ENCODE measurements at regions not wholly inside any gene's neighbourhood (a gene's known extent, or its start where the extent isn't known, plus 50 kb on each side); places are given as distances from the start of the nearest gene placed in this dataset.
A peak's percentile ranks its signal among the peaks of the same experiment; 100 is the strongest.

DNA sequence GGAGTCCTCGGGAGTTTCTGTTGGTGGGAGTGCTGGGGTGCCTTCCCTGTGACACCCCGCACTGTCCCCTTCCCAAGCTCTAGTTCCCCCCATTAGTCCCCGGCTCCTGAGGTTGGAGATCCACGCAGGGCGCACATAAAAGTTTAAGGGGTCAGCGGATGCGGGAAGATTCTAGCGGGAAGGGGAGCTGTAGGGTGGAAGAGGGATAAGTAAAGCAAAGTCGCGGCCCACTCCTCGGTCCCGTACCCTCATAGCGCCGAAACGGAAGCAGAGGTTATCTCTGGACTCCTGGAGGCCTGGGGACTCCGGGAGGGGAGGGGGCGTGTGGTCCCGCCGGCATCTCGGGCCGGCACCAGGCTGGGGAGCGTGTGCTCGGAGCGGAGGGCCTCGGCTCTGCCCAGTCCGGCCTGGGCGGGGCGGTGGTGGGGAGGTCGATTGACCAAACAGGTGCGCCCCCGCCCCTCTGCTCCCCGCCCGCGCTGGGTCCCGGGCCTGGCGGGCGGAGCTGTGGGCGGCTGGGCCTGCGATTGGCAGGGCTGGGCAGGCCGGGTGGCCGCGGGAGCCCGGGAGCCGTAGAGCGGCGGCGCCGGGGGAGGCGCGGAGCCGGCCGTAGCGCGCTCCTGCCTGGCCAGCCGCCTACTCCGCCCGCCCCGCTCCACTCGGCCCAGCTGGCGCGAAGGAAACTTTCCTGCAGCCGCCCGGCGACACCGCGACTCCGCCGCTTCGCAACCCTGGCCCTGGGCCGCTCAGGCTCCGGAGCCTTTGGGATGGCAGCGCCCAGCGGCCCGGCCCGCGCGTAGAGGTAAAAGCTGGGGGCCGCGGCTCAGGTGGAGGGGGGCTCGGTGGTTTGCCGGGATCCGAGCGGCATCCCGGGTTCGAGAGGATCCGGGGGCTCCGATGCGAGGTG is 52.2 kb upstream of the DAB2IP start:
- H3K36me3 ChIP-seq (ENCODE audit: low read depth), result no peaks in the 10 kb centered on the region
- H3K27ac ChIP-seq (ENCODE audit: poor library complexity, severe bottlenecking), result no peak overlapping the region
- ATAC-seq (ENCODE audit: low read depth) (peak; percentile 89), DNase-seq (ENCODE audit: low spot score) (no peak)
- no peaks in the 10 kb centered on the region for H3K9me3 ChIP-seq (ENCODE audit: severe bottlenecking)
- peaks cover 8% of the 10 kb centered on the region for H3K27me3 ChIP-seq (ENCODE audit: insufficient read depth, poor library complexity, severe bottlenecking)
- H3K4me3 ChIP-seq (ENCODE audit: severe bottlenecking), result peak overlapping the region; percentile 38
- TF ChIP-seq, protein P1, sequence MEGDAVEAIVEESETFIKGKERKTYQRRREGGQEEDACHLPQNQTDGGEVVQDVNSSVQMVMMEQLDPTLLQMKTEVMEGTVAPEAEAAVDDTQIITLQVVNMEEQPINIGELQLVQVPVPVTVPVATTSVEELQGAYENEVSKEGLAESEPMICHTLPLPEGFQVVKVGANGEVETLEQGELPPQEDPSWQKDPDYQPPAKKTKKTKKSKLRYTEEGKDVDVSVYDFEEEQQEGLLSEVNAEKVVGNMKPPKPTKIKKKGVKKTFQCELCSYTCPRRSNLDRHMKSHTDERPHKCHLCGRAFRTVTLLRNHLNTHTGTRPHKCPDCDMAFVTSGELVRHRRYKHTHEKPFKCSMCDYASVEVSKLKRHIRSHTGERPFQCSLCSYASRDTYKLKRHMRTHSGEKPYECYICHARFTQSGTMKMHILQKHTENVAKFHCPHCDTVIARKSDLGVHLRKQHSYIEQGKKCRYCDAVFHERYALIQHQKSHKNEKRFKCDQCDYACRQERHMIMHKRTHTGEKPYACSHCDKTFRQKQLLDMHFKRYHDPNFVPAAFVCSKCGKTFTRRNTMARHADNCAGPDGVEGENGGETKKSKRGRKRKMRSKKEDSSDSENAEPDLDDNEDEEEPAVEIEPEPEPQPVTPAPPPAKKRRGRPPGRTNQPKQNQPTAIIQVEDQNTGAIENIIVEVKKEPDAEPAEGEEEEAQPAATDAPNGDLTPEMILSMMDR (IDR thresholded peaks at IDR 0.05; ENCODE audit: poor library complexity, severe bottlenecking), result no peak
- H3K4me1 ChIP-seq (ENCODE audit: insufficient read depth, poor library complexity, severe bottlenecking), result no peaks in the 10 kb centered on the region

DNA sequence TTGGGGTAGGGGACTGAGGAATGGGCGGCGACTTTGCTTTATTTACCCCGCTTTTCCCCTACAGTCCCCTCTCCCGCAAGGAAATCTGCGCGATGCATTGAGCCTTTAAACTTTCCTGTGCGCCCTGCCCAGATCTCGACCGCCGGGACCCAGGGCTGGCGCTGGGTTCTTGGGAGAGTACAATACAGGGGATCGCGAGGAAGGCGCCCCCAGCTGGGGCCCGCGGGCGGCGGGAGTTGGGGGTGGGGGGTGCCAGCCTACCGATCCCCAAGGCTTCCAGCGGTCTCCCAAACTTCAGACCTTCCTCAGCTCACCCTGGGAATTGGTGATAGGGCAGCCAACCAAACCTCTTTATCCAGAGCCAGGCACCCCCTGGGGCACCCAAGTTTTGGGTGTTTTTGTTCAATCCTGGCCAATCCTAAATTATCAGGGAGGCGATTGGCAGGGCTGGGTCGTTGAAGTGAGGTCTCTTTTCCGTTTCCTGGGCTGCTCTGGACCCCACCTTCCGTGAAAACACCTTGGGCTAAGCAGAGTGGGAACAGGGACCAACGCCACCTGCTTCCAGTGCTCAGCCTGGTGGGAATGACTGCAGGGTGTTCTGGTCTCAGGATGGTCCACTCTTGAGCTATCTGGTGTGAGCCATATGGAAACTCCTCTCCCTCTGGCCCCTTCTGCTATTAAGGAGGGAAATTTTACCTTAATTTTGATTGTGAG is 51.4 kb upstream of the DAB2IP start:
- peak overlapping the region; percentile 38 for H3K4me3 ChIP-seq (ENCODE audit: severe bottlenecking)

DNA sequence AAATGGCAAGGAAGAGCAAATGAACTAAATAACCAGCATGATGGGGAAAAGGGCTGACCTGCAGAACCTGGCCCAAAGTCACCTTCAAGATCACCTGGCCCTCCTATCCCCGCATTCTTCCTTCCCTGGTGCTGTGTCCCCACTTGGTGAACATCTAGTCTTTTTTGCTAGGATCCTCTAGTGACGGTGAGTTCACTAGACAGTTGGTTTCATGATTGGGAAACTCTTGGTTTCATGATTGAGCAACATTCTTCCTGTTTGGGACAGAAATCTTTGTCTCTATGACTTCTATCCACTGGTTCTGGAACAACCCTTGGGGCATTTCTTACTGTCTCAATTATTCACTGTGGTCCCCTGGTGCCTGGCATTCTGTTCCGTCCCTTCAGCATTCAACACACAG is 50.2 kb upstream of the DAB2IP start:
- no peaks in the 10 kb centered on the region for H3K36me3 ChIP-seq (ENCODE audit: low read depth)
- DNase-seq (ENCODE audit: low spot score) (no peak), ATAC-seq (ENCODE audit: low read depth) (no peak)
- no peak overlapping the region for H3K27ac ChIP-seq (ENCODE audit: poor library complexity, severe bottlenecking)
- no peaks in the 10 kb centered on the region for H3K9me3 ChIP-seq (ENCODE audit: severe bottlenecking)
- peaks cover 8% of the 10 kb centered on the region for H3K27me3 ChIP-seq (ENCODE audit: insufficient read depth, poor library complexity, severe bottlenecking)
- no peak overlapping the region for H3K4me3 ChIP-seq (ENCODE audit: severe bottlenecking)
- TF ChIP-seq, protein P1 (IDR thresholded peaks at IDR 0.05; ENCODE audit: poor library complexity, severe bottlenecking), result no peak
- H3K4me1 ChIP-seq (ENCODE audit: insufficient read depth, poor library complexity, severe bottlenecking), result no peaks in the 10 kb centered on the region

More for the DNA sequence above, 51.4 kb upstream of the DAB2IP start:
- H3K9me3 ChIP-seq (ENCODE audit: severe bottlenecking), result no peaks in the 10 kb centered on the region
- H3K27me3 ChIP-seq (ENCODE audit: insufficient read depth, poor library complexity, severe bottlenecking), result peaks cover 8% of the 10 kb centered on the region
- H3K36me3 ChIP-seq (ENCODE audit: low read depth), result no peaks in the 10 kb centered on the region
- H3K4me1 ChIP-seq (ENCODE audit: insufficient read depth, poor library complexity, severe bottlenecking), result no peaks in the 10 kb centered on the region
- peak; percentile 26 for ATAC-seq (ENCODE audit: low read depth)
- TF ChIP-seq, protein P1 (IDR thresholded peaks at IDR 0.05; ENCODE audit: poor library complexity, severe bottlenecking), result no peak
- H3K27ac ChIP-seq (ENCODE audit: poor library complexity, severe bottlenecking), result no peak overlapping the region
- no peak for DNase-seq (ENCODE audit: low spot score)

Data from RWPE2 (cell line).